GM12878 (cell line): ENCODE measurements at regions not wholly inside any gene's neighbourhood (a gene's known extent, or its start where the extent isn't known, plus 50 kb on each side); places are given as distances from the start of the nearest gene placed in this dataset.

Experiments used
- ATAC-seq: fragments of 200-7000 bp; cut with Tn5 transposase; 3 replicates; pipeline ENCODE4 v1.9.1; 2020; ENCODE audit warnings: mild to moderate bottlenecking, moderate library complexity
- BruUV-seq: library from RNA; stranded (reverse); fragments of 400-500 nt; replicated peaks from 2 replicates; lab custom pipeline; 2021; lab: Mats Ljungman, UMichigan
- CTCF ChIA-PET: fragments of 300-600 bp; sonication (Branson Sonifier 250); formaldehyde crosslinking; extraction: SDS; loops from one replicate; lab custom pipeline; 2021; ENCODE audit warnings: inconsistent platforms; lab: Yijun Ruan, JAX
- POLR2A ChIA-PET: fragments of 350-600 bp; formaldehyde crosslinking; extraction: SDS; loops from one replicate; lab custom pipeline; 2021; ENCODE audit warnings: inconsistent platforms; lab: Charles Lee
- RAD21 ChIA-PET: fragments of 300-600 bp; sonication (Branson Sonifier 250); formaldehyde crosslinking; loops from one replicate; lab custom pipeline; 2023; ENCODE audit warnings: antibody characterized with exemption; ENCODE audit not compliant: unreplicated experiment; lab: Charles Lee
- SMC1A ChIA-PET: fragments of 300-600 bp; sonication (Branson Sonifier 250); formaldehyde crosslinking; loops from one replicate; lab custom pipeline; 2023; ENCODE audit not compliant: unreplicated experiment, uncharacterized antibody; lab: Charles Lee
- DNase-seq: peaks from one replicate; pipeline ENCODE4 v3.0.0-alpha.2; 2011; ENCODE audit warnings: low read depth, low spot score
- FAIRE-seq: peaks from 3 replicates; lab custom pipeline; 2011; peaks lifted over from hg19 to GRCh38; lab: Jason Lieb, UNC
- H2AFZ ChIP-seq: 2 replicates; pipeline ENCODE4 v1.6.0; 2011; ENCODE audit warnings: low read depth, low read length, control low read depth; ENCODE audit not compliant: control insufficient read depth
- H3K27ac ChIP-seq: 2 replicates; pipeline ENCODE4 v1.5.1; 2011; ENCODE audit warnings: control low read depth; ENCODE audit not compliant: control insufficient read depth, insufficient read depth
- H3K27me3 ChIP-seq, 2 experiments: replicated peaks in 1 of 2; 2 replicates each; pipeline versions ENCODE4 v1.6.0 to v1.6.1; 2011; ENCODE audit warnings: low read length in 1 of 2; ENCODE audit not compliant: control insufficient read depth in 2 of 2, insufficient read depth in 2 of 2
- H3K36me3 ChIP-seq, 2 experiments: 2 replicates each; pipeline ENCODE4 v1.5.1; 2011; ENCODE audit warnings: low read length in 1 of 2; ENCODE audit not compliant: control insufficient read depth in 2 of 2, insufficient read depth in 2 of 2
- H3K4me1 ChIP-seq: 2 replicates; pipeline ENCODE4 v1.6.1; 2011; ENCODE audit warnings: mild to moderate bottlenecking, low read length, moderate library complexity, mixed read lengths; ENCODE audit not compliant: control insufficient read depth, insufficient read depth
- H3K4me2 ChIP-seq: 2 replicates; pipeline ENCODE4 v1.6.0; 2011; ENCODE audit warnings: control low read depth; ENCODE audit not compliant: control insufficient read depth, insufficient read depth
- H3K4me3 ChIP-seq: fragments of 200-600 bp; sonication (generic); 2 replicates; pipeline ENCODE4 v1.5.1; 2016
- H3K79me2 ChIP-seq: 2 replicates; pipeline ENCODE4 v1.6.0; 2011; ENCODE audit warnings: low read length; ENCODE audit not compliant: control insufficient read depth, insufficient read depth
- H3K9ac ChIP-seq: 2 replicates; pipeline ENCODE4 v1.8.0; 2011; ENCODE audit warnings: low read length, control low read depth, mixed read lengths; ENCODE audit not compliant: control insufficient read depth, insufficient read depth
- H3K9me3 ChIP-seq: replicated peaks from 3 replicates; pipeline ENCODE4 v1.5.1; 2011; ENCODE audit warnings: mild to moderate bottlenecking, low read length; ENCODE audit not compliant: control insufficient read depth, insufficient read depth
- H4K20me1 ChIP-seq: 2 replicates; pipeline ENCODE4 v1.6.0; 2011; ENCODE audit not compliant: control insufficient read depth, insufficient read depth
- FOXM1 ChIP-seq: IDR thresholded peaks from 2 replicates; pipeline ENCODE4 v1.6.1; 2012; ENCODE audit warnings: low read depth, mild to moderate bottlenecking, inconsistent platforms, low read length, moderate library complexity
- IRF4 ChIP-seq: IDR thresholded peaks from 2 replicates; pipeline ENCODE4 v1.6.1; 2011; ENCODE audit warnings: low read depth, low read length
- NBN ChIP-seq: fragments of 450-650 bp; IDR thresholded peaks from 2 replicates; pipeline ENCODE4 v1.6.1; 2016
- POU2F2 ChIP-seq: IDR thresholded peaks from 3 replicates; pipeline ENCODE4 v1.6.1; 2011; ENCODE audit warnings: low read depth, mild to moderate bottlenecking, low read length, borderline replicate concordance
- TAF1 ChIP-seq: IDR thresholded peaks from 2 replicates; pipeline ENCODE4 v1.6.1; 2011; ENCODE audit warnings: mild to moderate bottlenecking, low read depth, low read length, borderline replicate concordance
- USF2 ChIP-seq: IDR thresholded peaks from 2 replicates; pipeline ENCODE4 v1.6.1; 2011; ENCODE audit warnings: low read depth, low read length, improper control_type of control experiment, borderline replicate concordance
- WGBS: methylation state at CpG from one replicate; pipeline ENCODE4 v1.1.6; 2016; ENCODE audit warnings: low lambda C conversion rate; ENCODE audit not compliant: insufficient replicate concordance, insufficient coverage; ENCODE audit errors: missing lambda C conversion rate; 5-methylcytosine and 5-hydroxymethylcytosine counted together
- in situ Hi-C: fragments of 300-500 bp; cut with MboI; formaldehyde crosslinking; loops from 9 replicates; pipeline ENCODE4 v1.14.3; 2018; ENCODE audit warnings: mixed read lengths
- intact Hi-C: fragments of 100-400 bp; cut with micrococcal nuclease; formaldehyde crosslinking; loops from one replicate; pipeline ENCODE4 v1.14.2; 2022; ENCODE audit not compliant: unreplicated experiment

- intact Hi-C loops = no loop called here
- no peaks in the 10 kb centered on the region for H3K79me2 ChIP-seq
- ChIA-PET SMC1A (interaction anchor here (1.3 kb wide), 1 partner anchor 15 kb away, joined by 4 read pairs; no protein-coding TSS in a partner anchor), RAD21 (no interaction called here), POLR2A (no interaction called here), CTCF (interaction anchor here (0.6 kb wide), 1 partner anchor 303 kb away, joined by 3 read pairs; no protein-coding TSS in a partner anchor)
- 33% methylated on average over 3 of the region's 3 CpGs for WGBS
- H2AFZ ChIP-seq = no peak overlapping the region
- H3K9me3 ChIP-seq = no peaks in the 10 kb centered on the region
- BruUV-seq = no TSS peak
- H3K4me3 ChIP-seq = no peak overlapping the region
- no peaks in the 10 kb centered on the region for H3K36me3 ChIP-seq
- in situ Hi-C loops = no loop called here
- no peak for TF ChIP-seq POU2F2
- no peak for TF ChIP-seq FOXM1
- H3K4me2 ChIP-seq = no peak overlapping the region
- H4K20me1 ChIP-seq = no peaks in the 10 kb centered on the region
- H3K27me3 ChIP-seq = no peaks in the 10 kb centered on the region
- no peaks in the 10 kb centered on the region for H3K4me1 ChIP-seq
- FAIRE-seq (no peak), ATAC-seq (no peak), DNase-seq (no peak)
- no peak overlapping the region for H3K9ac ChIP-seq
- no peak overlapping the region for H3K27ac ChIP-seq
Observed at GRCh38 chr4:138727731-138728130, 287.9 kb upstream of the NOCT start.

GRCh38 chr4:138724530-138724929 is 291.1 kb upstream of the NOCT start:
- CTCF ChIA-PET = interaction anchor here (1.0 kb wide), 1 partner anchor 147 kb away, joined by 3 read pairs; no protein-coding TSS in a partner anchor
- H3K4me1 ChIP-seq = no peaks in the 10 kb centered on the region
- H3K36me3 ChIP-seq = no peaks in the 10 kb centered on the region
- SMC1A ChIA-PET = interaction anchor here (0.5 to 0.9 kb wide), 3 partner anchors 20 to 1553 kb away, joined by 3 read pairs; no protein-coding TSS in a partner anchor
- H3K9me3 ChIP-seq = no peaks in the 10 kb centered on the region
- no TSS peak for BruUV-seq
- H3K27ac ChIP-seq = no peak overlapping the region
- TF ChIP-seq NBN (no peak), TAF1 (no peak), IRF4 (no peak), USF2 (no peak)
- POLR2A ChIA-PET = no interaction called here
- intact Hi-C loops = no loop called here
- no peak overlapping the region for H3K4me2 ChIP-seq
- no peak overlapping the region for H2AFZ ChIP-seq
- FAIRE-seq (no peak), ATAC-seq (no peak), DNase-seq (no peak)
- no peaks in the 10 kb centered on the region for H4K20me1 ChIP-seq
- RAD21 ChIA-PET = interaction anchor here (1.1 kb wide), 1 partner anchor 147 kb away, joined by 4 read pairs; no protein-coding TSS in a partner anchor
- no peak overlapping the region for H3K9ac ChIP-seq
- H3K79me2 ChIP-seq = no peaks in the 10 kb centered on the region
- no peak overlapping the region for H3K4me3 ChIP-seq
- 47% methylated on average over 4 of the region's 4 CpGs for WGBS
- in situ Hi-C loops = no loop called here
- no peaks in the 10 kb centered on the region for H3K27me3 ChIP-seq
